NCI-H748 (cell line): ENCODE measurements at regions not wholly inside any gene's neighbourhood (a gene's known extent, or its start where the extent isn't known, plus 50 kb on each side); places are given as distances from the start of the nearest gene placed in this dataset.
A peak's percentile ranks its signal among the peaks of the same experiment; 100 is the strongest.

Experiments
- DNase-seq: peaks from one replicate; lab custom pipeline; 2025; ENCODE audit not compliant: unreplicated experiment; lab: John Stamatoyannopoulos, UW

DNA sequence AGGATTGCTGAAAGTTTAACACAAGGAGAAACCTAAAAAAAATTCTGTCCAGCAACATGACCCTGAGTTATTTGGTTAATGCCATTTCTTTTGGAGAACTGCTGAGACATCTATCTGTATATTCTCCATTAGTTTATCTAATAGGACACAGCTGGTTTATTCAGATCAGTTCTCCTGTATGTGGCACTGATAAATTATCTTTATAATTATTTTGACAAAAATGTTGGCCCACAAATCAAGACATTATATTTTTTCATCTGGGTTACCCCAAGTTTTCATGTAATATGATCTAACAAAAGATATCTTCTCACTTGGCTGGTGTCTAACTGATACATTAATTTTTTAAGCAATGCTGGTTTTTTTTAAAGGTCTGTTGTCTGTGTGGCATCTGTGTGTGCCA lies 231.4 kb downstream of the KLF12 start:
- DNase-seq: no peak

DNA sequence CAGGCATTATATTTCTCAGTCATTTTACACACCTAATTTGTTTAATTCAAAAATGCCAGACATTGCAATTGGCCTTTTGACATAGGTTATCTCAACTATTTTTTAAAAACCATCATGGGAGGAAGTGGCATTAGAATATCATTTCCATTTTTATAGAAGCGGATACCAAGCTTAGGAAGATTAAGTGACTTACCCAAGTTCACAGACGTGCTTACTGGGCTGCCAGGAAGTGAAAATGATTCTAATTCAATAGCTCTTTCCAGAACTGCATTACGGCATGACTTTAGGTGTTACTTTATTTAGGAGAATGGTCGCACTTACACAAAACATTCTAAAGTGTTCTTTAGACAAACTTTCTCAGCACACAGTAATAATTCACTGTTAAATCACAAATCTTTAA lies 231.9 kb downstream of the KLF12 start:
- no peak for DNase-seq

DNA sequence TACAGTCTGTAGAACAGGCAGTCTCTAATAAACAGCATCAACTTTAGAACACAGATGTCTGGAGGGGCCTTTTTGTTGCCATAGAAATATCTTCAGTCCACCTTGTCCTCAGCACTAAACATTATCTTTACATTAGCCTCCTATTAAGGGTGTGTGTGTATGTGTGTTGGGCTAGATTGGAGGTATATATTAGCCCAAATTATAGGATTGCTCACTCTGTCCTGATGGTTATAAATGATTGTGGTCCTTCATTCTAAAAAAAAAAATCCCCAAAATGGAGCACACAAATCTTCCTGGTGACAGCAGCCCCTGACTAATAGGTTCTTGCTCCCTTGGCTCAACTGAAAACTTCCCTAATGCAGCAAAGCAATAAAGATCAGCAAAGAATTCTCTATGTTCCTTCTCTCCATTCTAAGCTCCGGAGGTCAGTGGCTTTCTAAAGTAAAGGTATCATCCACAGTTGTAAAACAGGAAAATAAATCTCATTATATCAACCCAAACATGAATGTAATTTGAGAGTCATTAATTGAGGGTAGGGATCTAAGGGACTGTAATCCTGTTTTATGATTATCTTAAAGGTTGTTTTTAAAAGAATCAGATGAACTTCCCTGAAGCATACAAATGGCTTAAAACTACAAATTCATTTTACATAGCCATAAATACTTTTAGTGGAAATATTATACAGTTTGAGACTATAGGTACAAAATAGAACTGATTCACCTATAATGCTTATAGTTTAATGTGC lies 232.7 kb downstream of the KLF12 start:
- peak; percentile 55 for DNase-seq

DNA sequence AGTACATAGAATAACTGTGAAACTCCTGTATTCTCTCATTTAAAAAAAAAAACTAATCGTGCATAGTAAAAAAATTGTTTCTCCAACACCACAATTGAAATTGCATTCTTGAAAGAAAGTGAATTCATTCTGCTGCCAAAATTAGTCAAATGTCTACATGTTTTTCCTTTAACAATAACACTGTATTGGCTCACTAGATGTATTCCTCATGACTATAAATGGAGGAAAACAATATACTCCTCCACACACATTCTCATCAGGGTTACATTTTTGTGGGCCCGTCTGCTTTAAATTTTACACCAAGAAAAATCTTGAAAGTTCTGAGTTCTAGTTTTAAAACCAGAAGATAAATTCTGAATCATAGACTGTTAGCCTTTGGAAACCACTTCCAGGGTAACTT lies 233.6 kb downstream of the KLF12 start:
- no peak for DNase-seq

DNA sequence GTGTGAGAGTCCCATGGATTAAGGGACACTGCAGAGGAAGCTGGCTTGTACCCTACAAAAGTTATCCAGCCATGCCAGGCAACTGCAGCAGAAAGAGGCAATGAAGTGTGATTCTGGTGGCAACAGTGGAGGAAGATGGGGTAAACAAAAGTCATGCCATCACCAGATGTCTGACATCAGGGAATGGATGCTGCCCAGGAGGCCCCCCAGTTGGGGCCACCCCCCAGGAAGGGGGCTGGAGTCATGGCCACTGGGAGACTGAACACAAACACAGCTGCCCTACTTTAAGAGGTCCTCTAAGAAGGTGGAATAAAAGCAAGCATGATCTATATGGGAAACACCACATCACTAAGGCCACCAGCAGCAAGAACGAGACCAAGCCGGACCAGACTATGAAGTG lies 235.3 kb downstream of the KLF12 start:
- DNase-seq: no peak

DNA sequence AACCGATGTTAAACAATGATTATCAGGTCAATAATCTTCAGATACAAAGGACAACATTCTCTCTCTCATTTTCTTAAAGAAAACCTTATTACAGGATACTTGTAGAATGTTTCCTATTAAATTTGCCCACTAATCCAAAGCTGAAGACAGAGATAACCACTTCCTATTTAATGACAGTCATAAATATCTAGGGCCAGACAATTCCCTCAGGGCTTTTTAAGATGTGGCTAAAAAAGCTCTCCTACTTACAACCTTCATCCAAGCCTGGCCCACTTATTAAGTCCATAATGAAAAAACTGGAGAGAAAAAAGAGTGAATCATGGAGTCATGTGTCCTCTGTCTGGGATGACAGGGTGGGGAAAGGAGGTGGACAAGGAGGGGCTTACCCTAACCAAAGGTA lies 235.9 kb downstream of the KLF12 start:
- DNase-seq: no peak

DNA sequence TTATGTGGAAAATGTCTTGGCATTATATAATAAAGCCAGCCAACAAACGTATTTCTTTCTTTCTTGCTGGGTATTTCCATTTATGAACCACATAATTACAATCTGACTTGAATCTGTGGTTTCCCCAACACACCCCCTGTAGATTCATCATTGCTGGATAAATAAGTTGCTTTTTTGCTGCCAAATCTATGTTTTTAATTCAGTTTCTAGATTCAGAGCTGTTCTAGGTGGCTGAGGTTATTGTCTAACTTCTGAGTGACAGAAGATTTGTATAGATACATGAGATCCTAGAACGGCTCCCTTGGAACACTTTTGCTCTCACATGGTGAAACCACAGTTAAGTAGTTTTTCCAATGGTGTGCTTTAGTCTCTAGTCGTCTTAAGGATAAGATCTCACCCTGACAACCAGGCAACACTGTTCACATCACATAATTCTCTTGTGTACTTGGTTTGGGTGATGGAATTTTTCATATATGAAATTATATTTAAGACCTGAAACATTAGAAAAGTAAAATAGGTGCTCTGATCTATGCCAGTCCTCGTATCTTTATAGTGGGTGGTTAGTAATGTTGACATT lies 239.1 kb downstream of the KLF12 start:
- no peak for DNase-seq

DNA sequence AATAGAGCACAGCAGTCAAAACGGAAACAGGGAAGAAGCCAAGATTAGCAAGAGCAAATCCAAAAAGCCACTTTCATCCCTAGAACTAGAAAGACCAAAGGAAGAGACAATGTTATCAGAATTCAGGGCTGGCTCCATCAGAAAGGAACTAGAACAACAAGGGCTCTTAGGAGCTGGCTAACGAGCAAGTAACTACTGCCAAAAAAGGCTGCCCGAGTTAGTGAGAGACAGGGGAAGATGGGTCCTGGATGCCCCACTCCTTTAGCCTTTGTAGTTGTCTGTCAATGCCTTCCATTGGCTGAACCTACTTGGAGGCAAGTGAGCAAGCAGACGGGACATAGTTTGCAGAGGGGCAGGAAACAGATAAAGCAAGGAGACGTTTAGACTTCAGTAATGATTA lies 240.4 kb downstream of the KLF12 start:
- DNase-seq: no peak

DNA sequence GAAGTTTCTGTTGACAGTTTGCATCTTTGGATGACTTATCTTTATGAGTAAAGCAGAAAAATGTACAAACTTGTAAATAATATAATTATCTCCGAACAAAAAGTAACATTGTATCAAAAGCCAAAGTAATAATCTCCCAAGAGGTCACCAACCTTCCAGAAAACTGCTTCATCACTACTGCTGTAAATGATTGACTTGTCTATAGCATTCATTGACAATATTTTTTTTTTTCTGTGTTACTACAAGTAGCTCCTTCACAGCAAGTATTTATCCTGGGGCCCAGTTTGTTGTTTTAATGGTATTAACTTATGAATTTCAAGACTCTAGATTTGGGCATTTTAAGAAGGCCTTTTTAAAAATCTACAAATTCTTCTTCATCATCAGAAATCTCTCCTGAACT lies 242.4 kb downstream of the KLF12 start:
- DNase-seq: no peak

DNA sequence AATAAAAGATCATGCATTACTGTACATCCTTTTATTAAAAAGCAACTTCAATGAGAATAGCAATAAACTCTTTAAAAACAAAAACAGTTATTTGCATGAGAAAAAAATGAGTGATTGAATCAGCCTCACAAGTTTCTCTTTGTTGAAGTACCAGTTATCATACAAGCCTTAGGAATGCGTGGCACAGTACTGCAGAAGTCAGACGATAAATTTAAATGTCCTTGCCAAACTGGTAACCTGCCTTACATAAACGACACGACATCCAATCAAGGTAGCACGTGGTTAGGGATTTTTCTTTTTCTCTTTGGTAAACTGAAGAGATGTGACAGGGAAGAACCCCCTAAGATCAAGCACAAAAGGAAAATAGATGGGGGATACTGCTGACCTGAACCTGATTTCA lies 251.0 kb downstream of the KLF12 start:
- DNase-seq: no peak

DNA sequence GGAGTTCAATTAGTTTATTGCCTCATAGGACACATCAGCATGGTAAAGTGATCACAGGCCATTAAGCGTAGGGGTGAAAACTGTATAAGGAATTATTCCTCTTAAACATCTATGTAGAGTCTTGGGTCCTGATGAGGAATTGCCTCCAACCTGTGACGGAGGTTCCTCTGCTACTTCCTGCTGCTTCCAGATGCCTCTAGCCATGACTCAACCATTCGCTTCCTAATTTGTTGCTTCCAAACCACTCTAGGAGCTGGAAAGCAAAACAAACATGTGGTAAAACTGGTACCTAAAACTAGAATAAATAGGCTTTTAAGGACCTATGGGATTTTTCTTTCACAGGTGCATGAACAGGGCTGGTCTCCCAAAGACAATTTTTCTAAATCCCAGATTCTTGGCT lies 253.8 kb downstream of the KLF12 start:
- no peak for DNase-seq

DNA sequence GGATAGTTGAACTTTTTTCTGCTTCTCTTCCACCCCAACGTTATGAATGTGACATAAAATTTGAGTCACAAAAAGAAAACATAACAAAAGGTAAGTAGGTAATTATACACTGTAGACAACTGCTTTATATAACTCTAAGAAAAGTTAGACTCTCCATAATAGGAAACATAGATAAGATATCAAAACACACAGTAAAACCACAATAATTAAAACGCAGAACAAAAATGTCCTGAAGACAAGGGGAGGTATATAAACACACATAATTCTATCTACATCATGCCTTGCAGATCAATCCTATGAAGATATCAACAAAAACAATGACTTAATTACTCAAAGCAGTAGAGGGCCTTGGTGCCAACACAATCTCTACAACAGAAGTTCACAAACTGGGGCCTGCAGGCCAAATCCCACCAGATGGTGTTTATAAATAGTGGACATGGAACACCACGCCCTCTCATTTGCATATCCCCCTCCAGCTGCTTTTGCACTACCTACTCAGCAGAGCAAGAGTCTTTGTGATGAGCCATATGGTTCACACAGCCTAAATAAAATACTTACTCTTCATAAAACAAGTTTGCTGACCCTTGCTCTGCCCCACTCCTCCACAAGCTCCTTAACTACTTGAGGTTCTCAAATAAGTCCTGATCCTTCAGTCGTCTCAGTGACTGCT lies 254.7 kb downstream of the KLF12 start:
- DNase-seq: no peak

DNA sequence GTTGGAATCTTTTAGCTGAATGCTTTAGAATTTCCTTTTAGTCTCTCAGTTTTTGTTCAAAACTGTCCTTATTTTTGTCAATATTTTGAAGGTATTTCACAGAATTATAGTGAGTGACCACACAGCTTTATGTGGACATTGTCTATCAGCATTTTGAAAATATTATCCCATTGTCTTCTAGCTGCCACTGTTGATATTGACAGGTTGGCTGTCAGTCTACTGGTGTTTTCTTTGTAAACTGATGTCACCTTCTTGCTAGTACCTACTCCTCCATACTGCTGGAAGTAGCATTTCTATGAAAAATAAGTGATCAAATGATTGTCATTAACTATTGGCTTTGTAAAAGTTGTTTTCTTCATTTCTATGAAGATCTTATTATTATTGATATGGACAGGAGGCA lies 256.8 kb downstream of the KLF12 start:
- DNase-seq: no peak

DNA sequence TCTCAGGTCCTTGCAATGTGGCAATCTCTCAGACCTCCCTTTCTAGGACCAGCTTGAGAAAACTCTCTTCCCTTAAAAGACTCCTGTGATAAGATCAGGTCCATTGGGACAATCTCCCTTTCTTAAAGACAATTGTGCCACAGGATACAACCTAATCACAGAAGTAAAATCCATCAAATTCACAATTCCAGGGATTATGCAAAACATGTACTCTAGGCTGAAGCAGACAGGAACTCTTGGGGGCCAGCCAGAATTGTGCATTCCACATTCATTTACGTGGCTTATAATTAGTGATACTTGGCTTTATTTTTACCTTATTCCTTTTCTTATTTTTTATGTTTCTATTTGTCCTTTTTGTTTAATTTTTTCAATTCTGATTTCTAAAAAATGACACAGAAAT lies 257.9 kb downstream of the KLF12 start:
- no peak for DNase-seq

DNA sequence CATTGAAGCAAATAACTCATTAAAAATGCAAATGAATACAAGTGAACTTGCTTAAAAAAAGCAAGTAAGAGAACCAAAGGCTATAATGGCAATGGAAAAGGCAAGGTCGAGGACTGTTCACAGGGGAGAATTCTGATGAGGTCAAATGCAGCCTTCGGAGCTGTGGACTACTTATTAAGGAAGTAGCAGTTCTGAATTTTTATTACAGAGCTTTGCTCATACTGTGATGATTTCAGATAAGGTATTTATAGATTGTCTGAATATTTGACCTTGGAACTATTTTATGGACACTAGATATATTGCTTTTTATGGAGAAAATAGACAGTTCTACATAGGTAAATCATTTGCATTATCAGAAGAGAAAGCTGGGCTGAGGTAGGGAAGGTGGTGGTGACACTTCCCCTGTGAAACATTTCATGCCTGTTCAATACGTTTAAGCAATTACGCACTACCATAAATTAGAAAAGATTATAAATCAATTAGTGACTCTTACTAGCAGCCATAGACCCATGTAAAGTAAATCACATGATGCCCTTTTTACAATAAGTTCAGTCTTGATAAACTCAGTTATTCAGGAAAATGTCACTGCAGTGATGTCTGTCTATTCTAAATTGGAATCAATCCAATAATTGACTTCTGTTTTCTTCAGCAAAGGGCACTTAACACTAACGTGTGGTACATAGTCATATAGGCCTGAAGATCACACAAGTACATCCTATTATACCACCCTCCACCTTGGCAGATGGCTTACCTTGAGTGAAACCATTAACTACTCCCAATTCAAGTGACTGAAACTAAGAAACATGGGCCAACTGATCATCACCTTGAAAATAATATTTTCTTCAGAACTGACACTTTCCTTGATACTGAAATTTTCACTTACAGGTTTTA lies 260.0 kb downstream of the KLF12 start:
- peak; percentile 6 for DNase-seq

DNA sequence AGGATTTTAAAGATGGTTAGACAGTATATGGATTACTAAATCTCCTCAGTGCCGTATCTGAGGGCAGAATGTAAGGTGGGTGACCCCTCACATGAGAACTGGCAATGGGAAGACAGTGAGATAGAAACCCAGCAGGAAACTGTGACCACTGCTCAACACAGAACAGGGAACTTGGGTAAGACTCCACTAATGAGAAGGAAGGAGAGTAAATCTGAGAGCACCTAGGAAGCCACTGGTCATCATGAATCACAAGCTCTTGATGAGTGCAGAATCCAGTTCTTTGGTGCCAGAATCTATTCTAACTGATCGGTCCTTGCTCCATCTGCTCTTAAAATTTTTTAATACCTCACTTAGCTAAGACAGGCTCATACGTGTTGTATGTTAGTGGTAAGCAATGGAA lies 261.8 kb downstream of the KLF12 start:
- no peak for DNase-seq

DNA sequence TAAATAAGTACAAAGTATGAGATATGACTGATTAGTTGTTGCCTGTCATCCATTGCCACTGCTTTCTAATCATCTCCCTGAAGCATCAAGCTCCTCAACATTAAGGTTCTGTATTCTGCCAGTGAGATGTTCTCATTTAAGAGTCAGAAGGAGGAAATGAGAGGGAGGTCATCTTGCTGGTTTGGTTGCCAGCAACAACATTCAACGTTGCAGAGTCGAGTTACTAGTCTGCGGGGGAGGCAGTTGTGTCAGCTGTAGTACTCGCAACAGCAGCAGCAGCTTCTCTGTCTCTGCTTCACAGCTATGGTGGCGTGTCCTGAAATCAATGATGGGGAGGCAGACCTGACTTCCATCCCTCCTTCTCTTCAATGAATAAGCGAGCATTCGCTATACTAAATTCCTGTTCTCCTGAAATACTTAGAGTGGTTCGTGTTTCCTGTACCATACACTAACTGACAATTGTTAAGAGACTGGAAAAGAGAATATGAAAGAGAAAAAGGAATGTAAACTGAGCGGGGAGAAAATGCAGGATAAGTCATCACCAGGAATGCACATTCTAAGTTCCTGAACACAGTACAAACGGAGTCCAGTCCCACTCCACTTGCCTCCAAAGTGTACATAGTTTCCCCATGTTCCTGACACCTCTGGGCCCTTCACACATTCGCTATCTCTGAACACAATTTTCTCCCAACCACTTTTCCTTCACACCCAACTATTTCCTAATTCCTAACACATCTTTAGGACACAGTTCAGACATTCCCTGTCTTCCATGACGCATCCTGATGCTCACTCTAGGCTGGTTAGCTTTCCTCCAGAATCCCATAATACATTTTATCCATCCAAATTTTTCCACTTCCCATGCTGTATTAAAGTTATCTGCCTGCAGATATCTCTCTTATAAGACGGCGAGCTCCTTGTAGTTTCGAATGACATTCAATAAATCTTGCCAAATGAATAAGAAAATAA lies 263.0 kb downstream of the KLF12 start:
- peak; percentile 2 for DNase-seq

DNA sequence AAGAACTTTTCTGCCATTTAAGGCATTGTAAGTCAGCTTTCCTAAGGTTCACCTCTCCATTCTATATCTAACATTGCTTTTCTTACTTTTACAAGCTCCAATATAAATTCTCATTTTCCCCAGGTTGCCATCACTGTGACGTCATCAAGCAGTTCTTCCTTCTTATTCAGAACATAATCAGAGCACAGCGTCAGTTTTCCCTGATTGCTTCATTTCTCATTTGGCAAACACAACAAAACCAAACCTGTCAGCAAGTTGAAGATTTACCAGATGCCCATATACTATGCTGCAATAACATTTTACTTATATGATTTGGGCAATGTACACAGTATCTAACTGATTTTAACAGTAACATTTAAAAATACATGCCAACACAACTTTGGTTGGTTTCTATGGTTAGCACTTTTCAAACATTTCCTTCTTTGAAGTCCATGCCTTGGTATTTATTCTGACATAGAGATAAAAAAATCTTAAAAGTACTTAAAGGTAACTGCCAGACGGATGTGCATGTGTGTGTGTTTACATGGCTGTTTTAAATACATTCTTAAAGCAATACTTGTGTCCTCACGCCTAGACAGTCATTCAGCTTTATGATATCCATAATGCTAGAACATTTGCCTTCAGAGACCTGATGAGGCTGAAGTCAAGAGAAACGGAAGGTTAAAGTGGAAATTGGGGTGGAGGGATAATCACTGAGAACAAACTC lies 264.0 kb downstream of the KLF12 start:
- no peak for DNase-seq

DNA sequence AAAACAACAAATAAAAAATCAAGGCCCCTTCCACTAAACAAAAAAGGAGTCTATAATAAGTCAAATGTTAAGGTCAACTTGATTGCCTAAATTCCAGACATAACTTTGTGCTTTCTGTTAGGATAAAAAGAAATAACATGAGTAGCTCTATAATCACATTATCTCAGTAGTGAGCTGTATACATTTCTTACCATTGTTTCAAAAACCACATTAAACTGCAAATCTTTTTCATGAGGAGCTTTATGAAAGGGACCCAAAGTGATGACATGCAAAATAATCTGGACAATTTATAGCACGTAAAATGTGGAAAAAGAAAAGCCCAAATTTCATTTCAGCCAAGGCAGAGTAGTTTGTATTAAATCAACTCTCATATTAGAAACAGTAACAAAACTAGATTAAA lies 269.2 kb downstream of the KLF12 start:
- DNase-seq: no peak

DNA sequence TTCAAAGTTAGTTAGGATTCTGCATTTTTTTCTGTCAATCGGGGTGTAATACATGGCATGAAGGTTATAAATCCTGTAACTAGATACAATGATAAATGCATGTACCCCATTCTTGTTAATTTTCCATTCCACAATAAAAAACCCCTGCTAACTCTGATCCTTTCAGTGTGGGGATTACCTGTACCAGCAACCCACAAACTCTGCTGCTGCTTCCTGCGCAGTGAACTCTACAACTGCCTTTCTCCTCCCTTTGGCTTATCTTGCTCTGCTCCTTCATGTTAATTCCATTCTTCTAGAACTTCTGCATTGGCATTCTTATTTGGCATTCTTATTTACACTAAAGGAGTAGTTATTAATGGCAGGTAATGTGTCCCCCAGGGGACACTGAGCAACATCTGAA lies 273.1 kb downstream of the KLF12 start:
- DNase-seq: no peak
